ENCODE measurements at regions not wholly inside any gene's neighbourhood (a gene's known extent, or its start where the extent isn't known, plus 50 kb on each side); places are given as distances from the start of the nearest gene placed in this dataset.

DNA sequence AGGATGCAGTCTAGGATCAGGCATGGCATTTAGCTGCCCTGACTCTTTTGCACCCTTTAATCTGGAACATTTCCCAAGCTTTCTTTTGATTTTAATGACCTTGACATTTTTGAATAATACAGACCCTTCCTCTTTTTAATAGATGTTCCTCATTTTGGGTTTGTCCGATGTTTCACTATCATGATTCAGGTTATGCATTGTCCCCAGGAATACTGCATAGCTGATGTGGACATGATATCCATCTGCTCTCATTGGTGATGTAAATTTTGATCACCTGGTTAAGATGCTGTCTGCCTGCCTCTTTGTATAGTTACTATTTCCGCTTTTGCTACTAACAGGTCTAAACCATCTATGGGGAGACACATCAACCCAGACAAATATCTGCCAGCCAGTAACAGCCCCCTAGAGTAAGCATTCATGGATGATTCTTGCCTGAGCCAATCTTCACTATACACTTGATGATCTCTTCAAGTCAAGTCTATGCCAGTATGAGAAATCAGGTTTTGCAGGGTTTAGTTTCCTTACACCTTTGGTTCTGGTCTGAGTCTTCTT is 50.6 kb upstream of the ULK4 start:
- peak overlapping the region; percentile 77; the same call in 1 of the 2 replicates for H3K9ac ChIP-seq (ENCODE audit: low read depth, low read length)
- no peak overlapping the region for H3K27ac ChIP-seq (ENCODE audit: low read length)
- peaks cover 11% of the 10 kb centered on the region; the same call in 1 of the 2 replicates for H3K4me1 ChIP-seq (ENCODE audit: insufficient read depth, low read length)
- no peaks in the 10 kb centered on the region for H3K36me3 ChIP-seq (ENCODE audit: insufficient read depth, low read depth, low read length)
- no peaks in the 10 kb centered on the region for H3K9me3 ChIP-seq (ENCODE audit: insufficient read depth, low read depth, low read length)
- H3K4me3 ChIP-seq (ENCODE audit: low read length) = peak overlapping the region; percentile 90
- H3K27me3 ChIP-seq (ENCODE audit: insufficient read depth, low read length) = peaks cover 26% of the 10 kb centered on the region; the same call in 1 of the 2 replicates

Measured in iPS-20b (cell line).